Activated CD4-positive, alpha-beta T cell treated with anti-CD3 and anti-CD28 coated beads, Interleukin-2, amount 50 U/mL, for 1 hour (primary cell): ENCODE measurements at regions not wholly inside any gene's neighbourhood (a gene's known extent, or its start where the extent isn't known, plus 50 kb on each side); places are given as distances from the start of the nearest gene placed in this dataset.
"Not testable (repeated sequence)": the region's sequence is repeated elsewhere in the genome, so short reads cannot be mapped to it uniquely, and the experiment has no call there.

ENCODE experiments used
- DNase-seq: peaks from one replicate; pipeline ENCODE4 v3.0.0-alpha.2; 2020

DNA sequence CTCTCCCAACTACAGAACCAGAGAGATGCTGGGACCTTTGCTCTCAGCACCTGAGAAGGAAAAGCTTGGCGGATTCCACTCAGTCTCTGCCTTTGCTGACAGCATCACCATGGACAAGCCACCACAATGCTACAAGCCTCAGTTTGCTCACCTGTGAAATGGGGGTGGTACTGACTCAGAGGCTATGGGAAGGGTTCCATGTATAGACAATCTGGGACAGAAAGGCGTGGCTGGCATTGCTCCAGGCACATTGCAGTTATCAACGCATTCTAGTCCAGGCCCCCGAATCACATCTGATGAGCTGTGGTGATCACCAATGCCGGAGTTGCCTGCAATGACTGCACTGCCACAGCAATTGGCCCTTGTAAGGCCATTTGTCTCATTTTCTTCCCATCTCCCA, 72.6 kb downstream of the ISX start:
- DNase-seq: no peak

DNA sequence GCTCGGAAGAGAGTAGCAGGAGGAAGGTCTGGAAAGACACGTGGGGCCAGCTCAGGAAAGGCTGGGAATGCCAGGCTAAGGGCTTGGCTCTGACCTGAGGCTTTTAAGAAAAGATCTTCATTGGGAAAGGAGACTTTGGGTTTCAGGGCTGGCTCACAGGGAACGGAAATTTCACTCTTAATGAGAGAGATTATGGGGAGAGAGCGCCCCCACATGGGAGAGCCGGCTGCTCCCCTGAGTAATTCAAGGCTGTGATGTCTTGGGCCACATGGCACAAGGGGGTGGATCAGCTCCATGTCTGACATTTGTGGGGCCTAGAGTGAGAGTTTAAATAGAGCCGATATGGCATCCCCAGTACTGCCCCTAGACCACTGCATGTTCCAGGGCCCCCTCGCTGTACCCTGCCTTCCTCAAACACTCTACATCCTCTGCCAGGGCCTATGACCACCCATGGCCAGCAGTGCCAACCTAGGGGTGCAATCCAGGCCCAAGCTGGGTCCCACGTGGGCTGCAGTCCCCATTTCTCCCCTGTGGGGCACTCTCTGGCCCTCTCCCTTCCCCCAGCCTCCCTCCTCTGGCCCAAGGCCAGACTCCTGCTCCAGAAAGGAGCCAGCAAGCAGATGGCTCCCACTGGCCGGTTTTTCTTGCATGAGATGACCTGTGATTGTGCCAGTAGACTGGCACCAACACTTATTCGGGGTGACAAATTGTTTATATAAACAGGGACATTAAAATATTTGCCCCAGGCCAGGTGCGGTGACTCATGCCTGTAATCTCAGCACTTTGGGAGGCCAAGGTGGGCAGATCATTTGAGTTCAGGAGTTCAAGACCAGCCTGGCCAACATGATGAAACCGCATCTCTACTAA, 75.2 kb downstream of the ISX start:
- no peak for DNase-seq

DNA sequence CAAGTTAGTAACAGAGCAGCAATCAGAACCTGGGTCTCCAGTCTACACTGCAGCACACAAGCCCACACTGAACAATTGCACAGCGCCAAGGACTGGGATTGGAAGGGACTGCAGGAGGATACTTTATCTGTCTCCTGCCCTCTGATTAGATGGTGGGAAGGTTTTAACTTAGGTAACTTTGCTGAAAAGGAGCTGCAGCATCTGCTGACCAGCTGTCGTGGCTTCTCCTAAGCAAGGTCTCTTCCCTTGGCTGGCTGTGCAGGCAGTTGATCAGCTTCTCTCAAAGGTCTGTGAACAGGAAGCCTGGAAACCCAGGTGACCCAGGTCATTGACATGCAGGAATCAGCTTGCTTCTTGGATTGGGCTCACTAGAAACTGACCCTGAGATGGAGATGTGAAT, 82.4 kb downstream of the ISX start:
- DNase-seq: no peak

DNA sequence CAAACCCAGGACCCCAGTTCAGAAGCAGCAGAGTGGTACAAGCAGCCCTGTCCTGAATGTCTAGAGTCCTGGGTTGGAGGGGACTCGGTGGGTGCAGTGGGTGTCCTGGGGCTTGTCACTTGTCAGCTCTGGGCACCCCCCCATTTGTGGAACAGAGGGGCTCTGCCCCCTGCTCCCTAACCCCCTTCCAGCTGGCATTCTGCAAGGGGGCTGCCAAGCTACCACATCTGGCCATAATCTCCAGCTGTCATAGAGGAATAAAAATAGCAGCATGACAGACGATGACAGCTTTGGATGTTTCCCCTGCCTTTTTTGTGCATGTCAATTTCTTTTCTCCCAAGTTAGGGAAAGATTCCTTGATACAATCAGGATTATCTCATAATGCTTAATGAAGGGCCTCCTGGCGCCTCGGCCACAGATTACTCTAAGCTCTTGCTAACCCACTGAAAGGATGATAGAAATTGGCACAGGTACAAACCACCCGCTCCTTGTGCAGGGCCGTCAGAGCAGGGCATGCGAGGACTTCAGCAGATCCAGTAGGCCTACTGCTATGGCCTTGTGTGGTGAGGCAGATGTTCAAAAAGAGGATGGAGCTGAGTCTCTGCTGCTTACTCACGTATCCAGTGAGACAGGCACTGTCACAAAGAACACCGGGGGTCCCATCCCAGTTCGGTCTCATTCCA, 83.0 kb downstream of the ISX start:
- DNase-seq: no peak

DNA sequence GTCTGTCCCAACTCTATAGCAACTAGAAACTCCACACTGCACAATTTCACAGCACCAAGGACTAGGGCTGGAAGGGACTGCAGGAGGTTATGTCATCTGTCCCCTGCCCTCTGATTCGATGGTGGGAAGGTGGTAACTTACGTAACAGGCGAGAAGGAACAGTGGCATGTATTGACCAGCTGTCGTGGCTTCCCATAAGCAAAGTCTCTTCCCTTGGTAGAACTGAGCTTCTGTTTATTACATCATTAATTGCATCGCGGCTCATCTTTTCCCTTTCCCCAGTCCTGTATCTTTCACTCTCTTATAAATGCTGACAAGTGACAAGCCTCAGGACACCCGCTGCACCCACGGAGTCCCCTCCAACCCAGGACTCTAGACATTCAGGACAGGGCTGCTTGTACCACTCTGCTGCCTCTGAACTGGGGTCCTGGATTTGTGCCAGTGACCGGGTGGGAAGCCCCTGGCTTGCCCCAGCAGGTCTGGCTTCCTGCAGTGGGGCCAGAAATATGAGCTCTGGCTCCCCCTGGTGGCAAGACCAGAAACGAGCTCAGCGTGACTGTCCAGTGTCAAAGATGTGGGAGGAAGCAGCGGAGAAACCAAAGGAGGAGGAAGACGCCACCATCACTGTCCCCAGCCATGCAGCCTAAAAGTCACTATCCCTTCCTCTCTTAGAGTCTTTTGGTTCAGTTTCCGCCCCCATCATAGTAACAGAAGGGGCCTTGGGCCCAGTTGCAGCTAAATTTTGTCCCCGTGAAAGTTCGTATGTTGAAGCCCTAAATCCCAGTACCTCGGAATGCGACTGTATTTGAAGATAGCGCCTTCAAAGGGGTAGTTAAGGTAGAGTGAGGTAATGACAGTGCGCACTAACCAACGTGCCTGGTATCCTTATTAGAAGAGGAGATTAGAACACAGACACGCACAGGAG, 84.5 kb downstream of the ISX start:
- DNase-seq: peak; percentile 47

DNA sequence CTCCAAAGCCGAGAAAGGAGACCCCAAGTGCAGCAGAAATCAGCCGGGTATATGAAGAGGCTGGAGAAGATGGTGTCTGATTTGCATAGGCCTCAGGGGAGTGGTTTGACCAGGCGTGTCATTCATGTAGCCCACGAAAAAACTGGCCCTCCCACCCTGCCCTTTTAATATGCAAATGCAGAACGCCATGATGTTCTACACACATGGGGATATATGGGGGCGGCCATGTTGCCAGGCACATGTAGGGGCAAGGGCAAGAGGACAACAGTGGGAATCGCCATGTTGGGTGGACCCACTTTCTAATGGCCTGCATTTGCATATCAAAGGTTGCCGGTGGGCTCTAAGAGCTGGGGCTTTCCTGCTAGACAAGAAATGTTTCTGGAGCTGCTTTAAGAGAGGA, 86.4 kb downstream of the ISX start:
- DNase-seq: no peak

DNA sequence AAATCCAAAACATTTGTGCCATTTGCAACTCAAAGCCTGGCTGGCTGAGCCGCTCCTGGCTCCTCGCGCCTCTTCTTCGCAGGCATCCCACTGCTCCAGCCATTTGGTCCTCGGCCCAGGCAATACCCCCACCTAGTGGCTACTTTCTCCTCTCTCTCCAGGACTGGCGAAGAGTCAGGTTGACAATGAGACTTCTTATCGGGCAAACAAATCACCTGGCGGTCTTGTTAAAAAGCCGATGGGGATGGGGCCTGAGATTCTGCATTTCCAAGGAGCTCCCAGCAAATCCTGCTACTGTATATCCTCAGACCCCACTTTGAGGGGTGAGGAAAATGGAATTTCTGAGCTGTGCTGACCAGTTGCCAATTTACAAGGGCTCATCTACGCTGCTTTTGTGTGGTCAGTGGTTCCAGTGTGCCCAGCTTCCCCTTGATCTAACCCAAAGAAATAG, 89.0 kb downstream of the ISX start:
- DNase-seq: peak; percentile 1

DNA sequence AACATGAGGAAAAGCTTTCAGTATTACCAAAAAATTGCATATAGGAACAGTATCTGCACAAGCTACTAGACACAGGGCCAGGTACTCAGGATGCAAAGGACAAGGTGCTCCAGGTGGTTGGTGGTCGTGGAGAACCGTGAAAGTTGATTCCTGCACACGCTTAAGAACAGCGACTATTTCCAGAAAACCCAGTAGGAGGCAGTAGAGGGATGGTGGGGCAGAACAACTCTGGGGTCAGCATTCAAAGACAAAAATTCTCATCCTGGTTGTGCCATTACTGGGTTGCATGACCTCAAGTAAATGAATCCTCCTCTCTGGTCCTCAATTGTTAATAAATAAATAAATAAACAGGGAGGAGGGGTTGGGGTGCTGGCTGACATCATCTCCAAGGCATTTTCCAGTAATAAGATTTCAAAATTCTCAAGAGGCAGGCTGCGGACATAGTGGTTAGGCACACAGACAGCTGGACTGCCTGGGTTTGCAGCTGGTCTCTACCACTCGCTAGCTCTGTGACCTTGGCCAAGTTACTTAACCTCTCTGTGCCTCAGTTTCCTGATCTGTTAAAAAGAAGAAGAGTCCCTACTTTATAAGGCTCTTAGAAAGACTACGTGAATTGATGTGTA, 89.6 kb downstream of the ISX start:
- DNase-seq: no peak

DNA sequence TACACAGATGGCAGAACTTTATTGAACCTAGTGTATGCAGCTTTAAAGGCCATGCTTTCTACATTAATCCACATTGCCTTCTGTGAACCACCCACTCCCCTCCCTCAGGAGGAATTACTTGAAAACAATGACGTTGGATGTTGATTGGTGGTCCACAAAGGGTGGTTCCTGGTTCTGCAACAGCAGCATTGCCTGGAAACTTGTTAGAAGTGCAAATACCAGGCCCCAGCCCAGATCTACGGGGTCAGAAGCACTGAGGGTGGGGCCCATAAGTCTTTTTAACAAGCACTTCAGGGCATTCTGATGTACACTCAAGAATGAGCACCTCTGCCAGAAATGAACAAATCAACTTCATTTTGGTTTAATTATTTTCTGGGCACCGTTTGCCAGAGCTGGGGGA, 91.0 kb downstream of the ISX start:
- no peak for DNase-seq

DNA sequence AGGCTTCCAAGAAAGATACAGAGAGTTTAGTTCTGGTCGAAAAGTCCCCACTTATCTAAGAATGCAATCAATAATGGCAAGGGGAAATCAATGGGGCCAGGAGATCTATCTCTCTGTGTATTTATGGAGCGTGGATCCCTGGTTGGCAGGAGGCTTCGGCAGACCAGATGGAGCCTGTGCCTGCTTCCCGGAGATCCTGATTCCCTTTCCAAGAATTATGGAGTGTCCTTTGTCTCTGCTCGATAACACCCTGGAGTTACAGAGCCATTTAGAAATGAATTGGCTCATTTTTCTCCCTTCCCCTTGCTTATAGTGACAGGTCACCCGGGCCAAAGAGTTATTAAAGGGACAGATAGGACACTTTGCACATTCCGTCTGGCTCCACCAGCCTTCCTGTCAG, 92.4 kb downstream of the ISX start:
- no peak for DNase-seq

DNA sequence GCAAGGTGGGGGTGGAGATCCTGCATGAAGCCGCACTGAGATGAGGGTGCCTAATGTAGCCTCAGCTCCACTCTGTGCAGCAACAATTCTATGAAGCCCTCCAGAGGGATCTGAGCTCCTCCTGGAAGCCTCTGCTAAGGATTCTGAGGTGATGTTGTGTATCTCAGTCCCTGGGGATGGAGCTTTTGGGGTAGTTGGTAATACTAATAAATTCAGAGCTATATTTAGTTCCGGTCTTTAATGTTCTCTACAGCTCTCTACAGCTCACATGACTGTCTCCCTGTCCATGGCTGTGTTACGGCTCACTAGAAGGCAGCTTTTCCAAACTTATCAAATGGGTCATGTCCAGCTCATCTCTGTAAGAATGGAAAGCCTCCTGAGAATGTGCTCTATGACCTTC, 93.4 kb downstream of the ISX start:
- DNase-seq: no peak

DNA sequence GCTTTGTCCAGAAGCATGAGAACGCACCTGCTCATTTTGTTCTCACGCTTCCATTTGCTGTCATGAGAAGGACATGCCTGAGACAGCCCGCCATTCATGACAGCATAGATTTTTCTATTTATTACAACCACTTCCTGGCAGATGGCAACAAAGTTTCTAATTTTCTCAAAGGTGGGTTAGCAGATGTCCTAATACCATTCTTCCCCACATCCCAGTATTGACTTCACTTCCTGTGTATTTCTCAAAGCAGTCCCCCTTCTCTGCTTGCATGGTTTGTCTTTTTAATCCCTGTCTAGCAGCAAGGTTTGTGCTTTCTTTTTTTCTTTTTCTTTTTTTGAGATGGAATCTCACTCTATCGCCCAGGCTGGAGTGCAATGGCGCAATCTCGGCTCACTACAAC, 94.3 kb downstream of the ISX start:
- no peak for DNase-seq

DNA sequence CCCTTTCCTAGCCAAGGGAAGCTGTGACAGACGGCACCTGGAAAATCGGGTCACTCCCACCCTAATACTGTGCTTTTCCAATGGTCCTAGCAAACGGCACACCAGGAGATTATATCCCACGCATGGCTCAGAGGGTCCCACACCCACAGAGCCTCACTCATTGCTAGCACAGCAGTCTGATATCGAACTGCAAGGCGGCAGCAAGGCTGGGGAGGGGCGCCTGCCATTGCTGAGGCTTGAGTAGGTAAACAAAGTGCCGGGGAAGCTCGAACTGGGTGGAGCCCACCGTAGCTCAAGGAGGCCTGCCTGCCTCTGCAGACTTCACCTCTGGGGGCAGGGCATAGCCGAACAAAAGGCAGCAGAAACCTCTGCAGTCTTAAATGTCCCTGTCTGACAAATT, 91.4 kb upstream of the HMGXB4 start:
- DNase-seq: not testable (repeated sequence)

DNA sequence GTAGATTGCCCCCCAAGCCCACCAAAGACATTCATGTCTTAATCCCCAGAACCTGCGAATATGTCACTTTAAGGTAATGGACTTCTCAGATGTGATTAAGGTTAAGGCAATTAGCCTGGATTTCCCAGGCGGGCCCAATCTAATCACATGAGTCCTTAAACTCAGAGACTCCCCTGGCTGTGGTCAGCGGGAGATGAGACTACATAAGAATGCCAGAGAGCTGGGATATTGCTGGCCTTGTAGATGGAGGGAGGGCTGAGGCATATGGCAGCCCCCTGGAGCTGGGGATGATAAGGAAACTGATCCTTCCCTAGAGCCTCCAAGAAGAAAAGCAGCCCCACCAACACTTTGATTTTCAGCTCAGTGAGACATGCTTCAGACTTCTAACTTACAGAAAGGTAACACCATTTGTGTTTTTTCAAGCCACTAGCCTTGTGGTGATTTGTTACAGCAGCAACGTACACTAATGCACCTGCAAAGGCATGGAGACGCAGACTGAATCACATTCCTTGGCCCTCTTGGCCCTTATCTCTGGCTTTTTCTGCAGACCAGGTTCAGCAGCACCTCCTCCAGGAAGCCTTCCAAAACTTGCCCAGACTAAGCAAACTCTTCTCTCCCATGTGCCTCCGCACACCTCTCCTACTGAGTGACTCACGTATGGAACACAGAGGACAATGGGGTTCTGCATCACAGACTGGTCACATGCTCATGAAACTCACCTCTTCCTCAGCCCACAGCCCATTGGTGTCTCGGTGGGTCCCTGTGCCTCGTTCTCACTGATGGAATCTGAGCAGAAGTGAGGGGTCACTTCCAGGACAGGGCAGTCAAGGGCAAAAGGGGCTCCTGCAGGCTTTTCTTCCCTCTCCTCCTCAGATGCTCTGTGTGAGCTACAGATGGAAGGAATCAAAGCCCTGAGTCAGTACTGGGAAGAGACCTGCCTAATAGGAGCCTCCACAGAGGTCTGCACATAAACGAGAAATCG, 86.3 kb upstream of the HMGXB4 start:
- DNase-seq: no peak

DNA sequence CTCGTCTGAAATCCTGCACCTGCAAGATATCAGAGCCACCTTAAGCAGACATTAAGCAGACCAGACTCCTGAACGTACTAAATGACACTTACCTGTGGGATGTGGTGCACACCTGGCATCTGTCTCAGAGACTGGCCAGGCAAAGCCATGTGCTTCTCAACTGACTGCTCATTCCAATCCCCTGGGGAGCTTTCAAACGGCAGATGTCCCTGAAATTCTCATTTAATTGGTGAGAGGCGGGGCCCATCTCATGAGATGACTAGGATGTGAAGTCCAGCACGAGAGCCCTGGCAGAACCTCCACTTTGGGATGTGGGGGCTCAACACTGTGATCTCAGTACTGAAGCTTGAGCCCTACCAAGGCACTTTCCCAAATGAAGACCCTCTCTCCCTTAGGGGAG, 84.9 kb upstream of the HMGXB4 start:
- DNase-seq: no peak

DNA sequence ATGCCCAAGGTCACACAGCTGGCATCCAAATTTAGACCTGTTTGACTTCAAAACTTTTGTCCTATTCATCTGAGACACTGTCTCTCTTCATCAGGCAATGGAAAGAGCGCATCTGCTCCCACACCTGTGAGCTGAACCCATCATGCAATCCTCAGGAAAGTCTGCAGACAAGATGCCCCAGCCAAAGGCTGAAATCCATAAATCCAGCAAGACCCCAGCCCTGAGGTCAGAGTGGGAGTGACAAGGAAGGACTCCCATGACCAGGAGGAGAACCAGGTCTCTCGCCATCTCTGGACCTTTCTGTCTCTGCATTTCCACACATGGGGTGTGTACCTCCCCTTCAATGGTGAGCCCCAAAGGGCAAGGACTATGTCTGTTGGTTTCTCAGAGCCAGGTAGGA, 83.6 kb upstream of the HMGXB4 start:
- no peak for DNase-seq

DNA sequence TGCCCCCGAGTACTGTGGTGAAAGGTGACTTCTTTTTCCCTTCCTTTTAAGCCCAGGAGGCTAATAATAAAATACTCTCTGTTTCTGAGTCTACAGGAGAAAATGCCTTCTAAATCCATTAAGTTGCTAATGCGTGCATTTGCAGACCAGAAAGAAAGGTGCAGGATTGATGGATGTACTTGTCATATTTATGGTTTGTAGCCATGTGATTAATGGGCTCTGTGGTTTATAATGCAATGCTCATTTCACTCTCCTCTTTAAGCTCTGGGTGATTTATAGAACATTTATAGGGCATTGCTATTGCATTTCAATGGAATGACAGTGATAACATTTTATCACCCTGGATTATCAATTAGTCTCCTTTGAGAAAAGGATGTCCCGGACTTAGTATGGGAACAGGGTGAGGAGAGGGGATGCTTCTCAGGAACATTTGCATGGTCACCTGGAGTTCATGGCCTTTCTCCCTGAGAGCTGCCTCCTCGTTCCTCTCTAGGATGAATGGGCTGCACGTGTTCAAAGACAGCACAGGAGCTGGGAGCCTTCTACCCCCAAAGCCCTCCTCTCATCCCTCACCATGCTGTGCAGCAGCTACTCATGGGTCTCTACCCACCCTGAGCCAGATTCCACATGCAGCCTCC, 82.8 kb upstream of the HMGXB4 start:
- no peak for DNase-seq

DNA sequence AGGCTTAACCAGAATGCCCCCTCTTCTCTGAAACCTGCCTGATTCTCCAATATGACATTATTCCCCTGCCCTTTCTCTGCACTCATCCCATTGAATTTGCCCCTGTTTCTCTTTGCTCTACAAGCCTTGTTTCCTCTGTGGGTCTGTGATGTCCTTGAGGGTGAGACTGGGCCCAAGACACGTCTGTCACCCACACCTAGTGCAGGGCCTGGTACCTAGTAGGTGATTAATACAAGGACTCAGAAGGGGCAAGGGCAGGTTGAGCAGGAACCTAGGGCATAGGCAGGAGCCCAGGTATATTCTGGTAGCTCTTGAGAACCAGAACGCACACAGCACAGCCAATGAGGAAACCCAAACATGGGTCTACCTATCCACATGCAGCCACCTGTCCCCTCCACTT, 81.9 kb upstream of the HMGXB4 start:
- no peak for DNase-seq

DNA sequence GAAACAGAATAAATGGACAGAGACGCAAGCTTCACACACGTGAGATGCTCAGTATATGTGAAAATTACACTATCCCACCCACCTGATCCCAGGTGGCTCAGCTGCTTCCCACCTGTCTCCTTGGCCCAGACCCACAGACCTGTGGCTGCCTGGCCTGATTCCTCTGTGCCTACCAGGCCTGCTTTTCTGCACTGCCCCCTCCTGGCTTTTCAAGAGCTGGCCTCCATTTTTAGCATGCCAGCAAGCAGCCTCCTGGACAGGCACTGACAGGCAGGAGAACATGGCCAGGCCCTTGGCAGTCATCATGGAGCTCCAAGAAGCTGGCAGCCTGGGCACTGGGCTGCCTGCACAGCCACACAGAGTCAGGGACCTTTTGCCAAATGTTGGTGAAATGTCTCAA, 79.5 kb upstream of the HMGXB4 start:
- DNase-seq: no peak

DNA sequence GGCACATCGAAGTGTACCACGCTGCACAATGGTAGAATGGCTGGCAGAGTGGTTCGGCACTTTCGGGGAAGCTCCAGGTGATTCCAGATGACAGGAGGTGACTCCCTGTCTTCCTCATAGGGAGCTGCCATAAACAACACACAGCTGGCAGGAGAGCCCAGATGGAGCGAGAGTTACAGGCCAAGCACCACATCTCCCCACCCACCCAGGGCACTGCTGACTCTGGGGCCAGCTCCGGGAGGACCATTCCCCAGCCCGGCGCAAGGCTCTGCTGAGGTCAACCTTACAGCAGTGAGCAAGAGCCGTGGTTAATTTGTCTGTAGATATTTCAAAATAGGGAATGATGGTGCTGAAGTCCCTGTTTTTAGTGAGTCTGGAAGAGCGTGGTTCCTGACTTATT, 78.8 kb upstream of the HMGXB4 start:
- DNase-seq: no peak

DNA sequence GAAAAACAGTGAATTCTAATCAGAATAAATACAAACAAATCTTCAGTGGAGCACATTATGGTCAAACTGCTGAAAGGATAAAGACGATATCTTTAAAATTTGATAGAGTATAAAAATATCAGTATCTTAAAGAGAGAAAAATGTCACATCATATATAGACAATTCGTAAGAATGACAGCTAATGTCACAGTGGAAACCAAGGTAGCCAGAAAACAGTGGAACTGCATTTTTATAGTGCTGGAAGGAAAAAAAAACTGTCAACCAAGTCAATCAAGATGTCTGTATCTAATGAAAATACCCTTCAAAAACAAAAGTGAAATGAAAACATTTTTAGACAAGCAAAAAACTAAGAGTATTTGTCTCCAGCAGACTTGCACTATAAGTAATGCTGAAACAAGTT, 73.4 kb upstream of the HMGXB4 start:
- no peak for DNase-seq
